SK-N-SH treated with all-trans-retinoic acid at 6 μM for 48 hours (cell line): ENCODE measurements at regions not wholly inside any gene's neighbourhood (a gene's known extent, or its start where the extent isn't known, plus 50 kb on each side); places are given as distances from the start of the nearest gene placed in this dataset.

Source experiments
- ESRRG ChIP-seq: fragments of 250-450 bp; sonication (Bioruptor Pico); IDR thresholded peaks from 2 replicates; pipeline ENCODE4 v1.6.1; 2021; ENCODE audit warnings: mild to moderate bottlenecking
- TF ChIP-seq, protein P1 (sequence below): fragments of 250-450 bp; sonication (Bioruptor Pico); IDR thresholded peaks from 2 replicates; pipeline ENCODE4 v1.8.0; 2020; ENCODE audit warnings: mild to moderate bottlenecking, moderate library complexity, borderline replicate concordance

DNA sequence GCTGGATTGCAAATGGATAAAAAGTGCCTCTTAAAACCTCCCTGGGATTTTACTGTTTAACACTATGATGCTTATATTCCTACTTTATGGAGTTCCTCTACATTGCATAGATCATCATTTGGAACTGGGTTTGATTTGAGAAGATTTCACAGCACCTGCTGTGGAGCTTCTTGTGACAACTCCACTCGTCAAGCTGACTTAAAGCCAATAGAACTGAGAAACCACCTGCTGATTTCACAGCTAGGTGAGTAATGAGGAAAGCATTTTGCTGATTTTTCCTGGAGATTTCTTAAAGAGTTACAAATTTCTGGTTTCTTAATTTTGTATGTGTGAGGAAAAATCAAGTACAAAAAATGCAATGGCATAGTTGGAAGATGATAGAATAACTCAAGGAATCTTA is 739.1 kb upstream of the LRRTM1 start:
- TF ChIP-seq, protein P1, sequence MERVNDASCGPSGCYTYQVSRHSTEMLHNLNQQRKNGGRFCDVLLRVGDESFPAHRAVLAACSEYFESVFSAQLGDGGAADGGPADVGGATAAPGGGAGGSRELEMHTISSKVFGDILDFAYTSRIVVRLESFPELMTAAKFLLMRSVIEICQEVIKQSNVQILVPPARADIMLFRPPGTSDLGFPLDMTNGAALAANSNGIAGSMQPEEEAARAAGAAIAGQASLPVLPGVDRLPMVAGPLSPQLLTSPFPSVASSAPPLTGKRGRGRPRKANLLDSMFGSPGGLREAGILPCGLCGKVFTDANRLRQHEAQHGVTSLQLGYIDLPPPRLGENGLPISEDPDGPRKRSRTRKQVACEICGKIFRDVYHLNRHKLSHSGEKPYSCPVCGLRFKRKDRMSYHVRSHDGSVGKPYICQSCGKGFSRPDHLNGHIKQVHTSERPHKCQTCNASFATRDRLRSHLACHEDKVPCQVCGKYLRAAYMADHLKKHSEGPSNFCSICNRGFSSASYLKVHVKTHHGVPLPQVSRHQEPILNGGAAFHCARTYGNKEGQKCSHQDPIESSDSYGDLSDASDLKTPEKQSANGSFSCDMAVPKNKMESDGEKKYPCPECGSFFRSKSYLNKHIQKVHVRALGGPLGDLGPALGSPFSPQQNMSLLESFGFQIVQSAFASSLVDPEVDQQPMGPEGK (CRISPR knock-in tag) = no peak
- TF ChIP-seq ESRRG = no peak
